ENCODE measurements at regions not wholly inside any gene's neighbourhood (a gene's known extent, or its start where the extent isn't known, plus 50 kb on each side); places are given as distances from the start of the nearest gene placed in this dataset.

DNA sequence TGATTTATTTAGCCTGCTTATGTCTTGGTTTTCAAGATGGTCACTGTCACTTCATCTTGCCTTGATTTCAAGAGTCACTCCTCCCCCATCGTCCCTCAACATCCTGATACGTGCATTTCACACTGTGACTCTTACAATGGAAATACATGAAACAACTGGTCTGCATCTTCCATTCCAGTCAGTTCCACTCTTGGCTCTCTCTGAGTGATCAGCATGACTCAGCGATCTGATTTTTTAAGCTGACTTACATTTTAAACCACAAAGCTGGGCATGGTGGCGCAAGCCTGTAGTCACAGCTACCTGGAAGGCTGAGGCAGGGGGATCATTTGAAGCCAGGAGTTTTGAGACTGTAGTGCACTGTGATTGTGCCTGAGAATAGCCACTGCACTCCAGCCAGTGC is 271.2 kb upstream of the ROPN1 start:
- TF ChIP-seq, protein P1, sequence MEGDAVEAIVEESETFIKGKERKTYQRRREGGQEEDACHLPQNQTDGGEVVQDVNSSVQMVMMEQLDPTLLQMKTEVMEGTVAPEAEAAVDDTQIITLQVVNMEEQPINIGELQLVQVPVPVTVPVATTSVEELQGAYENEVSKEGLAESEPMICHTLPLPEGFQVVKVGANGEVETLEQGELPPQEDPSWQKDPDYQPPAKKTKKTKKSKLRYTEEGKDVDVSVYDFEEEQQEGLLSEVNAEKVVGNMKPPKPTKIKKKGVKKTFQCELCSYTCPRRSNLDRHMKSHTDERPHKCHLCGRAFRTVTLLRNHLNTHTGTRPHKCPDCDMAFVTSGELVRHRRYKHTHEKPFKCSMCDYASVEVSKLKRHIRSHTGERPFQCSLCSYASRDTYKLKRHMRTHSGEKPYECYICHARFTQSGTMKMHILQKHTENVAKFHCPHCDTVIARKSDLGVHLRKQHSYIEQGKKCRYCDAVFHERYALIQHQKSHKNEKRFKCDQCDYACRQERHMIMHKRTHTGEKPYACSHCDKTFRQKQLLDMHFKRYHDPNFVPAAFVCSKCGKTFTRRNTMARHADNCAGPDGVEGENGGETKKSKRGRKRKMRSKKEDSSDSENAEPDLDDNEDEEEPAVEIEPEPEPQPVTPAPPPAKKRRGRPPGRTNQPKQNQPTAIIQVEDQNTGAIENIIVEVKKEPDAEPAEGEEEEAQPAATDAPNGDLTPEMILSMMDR (IDR thresholded peaks at IDR 0.05; ENCODE audit: insufficient read depth, low read length, severe bottlenecking): no peak
- no peaks in the 10 kb centered on the region for H3K36me3 ChIP-seq (ENCODE audit: control insufficient read depth, insufficient read depth, low read length)
- no peaks in the 10 kb centered on the region for H3K27me3 ChIP-seq (ENCODE audit: control insufficient read depth, insufficient read depth, low read length)
- H3K4me3 ChIP-seq (ENCODE audit: low read depth, low read length): no peak overlapping the region
- DNase-seq (ENCODE audit: low read depth) (peak; percentile 97), FAIRE-seq (peak; percentile 68)

DNA sequence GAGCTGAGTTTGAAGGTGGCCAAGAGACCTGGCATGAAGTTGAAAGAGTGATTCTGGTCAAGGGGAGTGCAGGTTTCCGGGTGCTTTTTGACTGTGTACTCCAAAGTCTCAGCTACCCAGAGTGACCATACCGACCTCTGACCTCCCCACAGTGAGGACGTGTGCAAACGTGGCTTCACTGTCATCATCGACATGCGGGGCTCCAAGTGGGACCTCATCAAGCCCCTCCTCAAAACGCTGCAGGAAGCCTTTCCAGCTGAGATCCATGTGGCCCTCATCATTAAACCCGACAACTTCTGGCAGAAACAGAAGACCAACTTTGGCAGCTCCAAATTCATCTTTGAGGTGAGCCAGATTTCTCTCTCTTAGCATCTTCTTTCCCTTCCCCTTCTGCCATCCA is 272.4 kb upstream of the ROPN1 start:
- DNase-seq (ENCODE audit: low read depth) (no peak), FAIRE-seq (no peak)
- no peaks in the 10 kb centered on the region for H3K36me3 ChIP-seq (ENCODE audit: control insufficient read depth, insufficient read depth, low read length)
- TF ChIP-seq, protein P1 (IDR thresholded peaks at IDR 0.05; ENCODE audit: insufficient read depth, low read length, severe bottlenecking): no peak
- no peak overlapping the region for H3K4me3 ChIP-seq (ENCODE audit: low read depth, low read length)
- H3K27me3 ChIP-seq (ENCODE audit: control insufficient read depth, insufficient read depth, low read length): no peaks in the 10 kb centered on the region

DNA sequence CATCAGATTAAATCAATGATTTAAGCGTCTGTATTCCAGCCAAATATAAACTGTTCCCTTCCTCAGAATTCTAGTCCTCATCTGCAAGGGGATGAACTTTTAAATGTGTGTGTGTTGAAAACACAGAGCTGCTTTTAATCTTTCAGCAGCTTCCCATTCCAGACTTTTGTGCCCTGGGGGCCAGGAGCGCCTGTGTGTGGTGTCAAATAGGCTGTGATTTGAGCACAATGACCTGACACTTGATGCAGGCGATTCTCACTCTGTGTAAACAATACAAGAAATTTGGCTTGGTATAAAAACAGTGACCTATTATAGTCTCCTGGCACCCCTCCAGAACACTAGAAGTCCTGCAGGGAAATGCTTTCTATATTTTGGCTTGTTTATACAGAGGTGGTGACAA is 274.6 kb upstream of the ROPN1 start:
- Histone ChIP-seq H3K36me3 (ENCODE audit: control insufficient read depth, insufficient read depth, low read length) (no peaks in the 10 kb centered on the region), H3K27me3 (ENCODE audit: control insufficient read depth, insufficient read depth, low read length) (no peaks in the 10 kb centered on the region), H3K4me3 (ENCODE audit: low read depth, low read length) (no peak overlapping the region)
- FAIRE-seq (no peak), DNase-seq (ENCODE audit: low read depth) (peak; percentile 18)
- TF ChIP-seq, protein P1 (IDR thresholded peaks at IDR 0.05; ENCODE audit: insufficient read depth, low read length, severe bottlenecking): no peak

DNA sequence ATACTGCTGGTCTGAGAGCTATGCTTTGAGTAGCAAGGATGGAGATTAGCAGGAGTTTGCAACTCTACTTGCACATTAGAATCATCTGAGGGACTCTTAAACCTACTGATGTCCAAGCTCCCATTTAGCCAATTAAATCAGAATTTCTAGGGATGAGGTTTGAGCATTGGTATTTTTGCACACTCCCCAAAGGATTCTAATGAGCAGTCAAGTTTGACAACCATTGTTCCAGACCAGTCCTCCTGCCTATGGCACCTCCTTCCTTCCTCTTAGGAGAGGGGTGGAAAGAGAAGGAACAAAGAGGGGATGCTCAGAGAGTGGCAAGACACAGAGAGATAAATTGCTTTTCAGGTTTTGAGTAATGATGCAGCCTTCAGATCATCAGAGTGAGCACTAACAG is 275.5 kb upstream of the ROPN1 start:
- no peak for DNase-seq (ENCODE audit: low read depth)
- H3K27me3 ChIP-seq (ENCODE audit: control insufficient read depth, insufficient read depth, low read length): no peaks in the 10 kb centered on the region
- FAIRE-seq: no peak

DNA sequence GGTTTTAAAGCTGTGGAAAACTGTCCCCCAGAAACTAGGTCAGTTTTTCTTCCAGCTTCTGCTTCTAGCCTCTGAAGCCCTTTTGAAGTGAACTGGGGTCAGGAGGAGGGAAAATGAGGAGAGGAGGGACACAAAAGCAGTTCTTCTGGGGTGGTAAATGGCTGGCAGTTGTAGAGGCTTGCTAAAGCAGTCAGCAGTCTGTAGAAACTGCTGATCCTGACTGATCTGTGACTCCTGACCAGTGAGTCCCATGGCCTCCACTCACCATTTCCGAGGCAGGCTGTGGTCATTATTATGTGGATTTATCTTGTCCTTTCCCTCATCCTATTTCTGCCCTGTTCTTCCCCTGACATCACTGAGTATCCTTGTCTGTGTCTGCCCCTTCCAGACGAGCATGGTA is 276.4 kb upstream of the ROPN1 start:
- H3K27me3 ChIP-seq (ENCODE audit: control insufficient read depth, insufficient read depth, low read length): no peaks in the 10 kb centered on the region
- H3K4me3 ChIP-seq (ENCODE audit: low read depth, low read length): no peak overlapping the region
- FAIRE-seq (no peak), DNase-seq (ENCODE audit: low read depth) (no peak)
- H3K36me3 ChIP-seq (ENCODE audit: control insufficient read depth, insufficient read depth, low read length): no peaks in the 10 kb centered on the region
- TF ChIP-seq, protein P1 (IDR thresholded peaks at IDR 0.05; ENCODE audit: insufficient read depth, low read length, severe bottlenecking): no peak

More for the DNA sequence above, 275.5 kb upstream of the ROPN1 start:
- TF ChIP-seq, protein P1 (IDR thresholded peaks at IDR 0.05; ENCODE audit: insufficient read depth, low read length, severe bottlenecking): no peak
- no peaks in the 10 kb centered on the region for H3K36me3 ChIP-seq (ENCODE audit: control insufficient read depth, insufficient read depth, low read length)
- H3K4me3 ChIP-seq (ENCODE audit: low read depth, low read length): no peak overlapping the region

DNA sequence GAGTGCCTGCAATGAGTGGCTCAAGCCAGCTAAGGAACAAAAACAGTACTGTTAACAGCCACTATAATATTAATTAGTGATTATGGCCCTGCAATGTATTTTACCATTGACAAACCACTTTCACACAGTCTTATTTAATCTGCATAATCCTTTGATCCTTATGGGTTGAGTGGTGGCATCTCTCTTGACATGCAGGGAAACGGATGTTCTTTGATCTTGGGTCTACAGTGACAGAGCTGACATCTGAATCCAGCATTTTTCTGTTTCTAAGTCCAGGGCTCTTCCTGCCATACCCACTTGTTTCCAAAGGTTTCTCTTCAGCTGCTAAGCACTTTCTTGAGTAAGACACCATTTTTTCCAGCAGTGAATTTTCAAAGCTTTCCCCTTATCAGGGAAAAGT is 277.7 kb upstream of the ROPN1 start:
- DNase-seq (ENCODE audit: low read depth) (no peak), FAIRE-seq (no peak)
- H3K27me3 ChIP-seq (ENCODE audit: control insufficient read depth, insufficient read depth, low read length): no peaks in the 10 kb centered on the region
- no peaks in the 10 kb centered on the region for H3K36me3 ChIP-seq (ENCODE audit: control insufficient read depth, insufficient read depth, low read length)
- TF ChIP-seq, protein P1 (IDR thresholded peaks at IDR 0.05; ENCODE audit: insufficient read depth, low read length, severe bottlenecking): no peak
- H3K4me3 ChIP-seq (ENCODE audit: low read depth, low read length): no peak overlapping the region

Data from bronchial epithelial cell (primary cell).